Activated CD8-positive, alpha-beta T cell treated with anti-CD3 and anti-CD28 coated beads for 36 hours (primary cell): ENCODE measurements at regions not wholly inside any gene's neighbourhood (a gene's known extent, or its start where the extent isn't known, plus 50 kb on each side); places are given as distances from the start of the nearest gene placed in this dataset.

ENCODE experiments used
- ATAC-seq: fragments of 200-7000 bp; cut with Tn5 transposase; one replicate; pipeline ENCODE4 v1.10.0; 2021; ENCODE audit warnings: mild to moderate bottlenecking, moderate library complexity
- CTCF ChIA-PET: fragments of 350-600 bp; sonication (Branson Sonifier 250); formaldehyde crosslinking; loops from one replicate; lab custom pipeline; 2021; ENCODE audit warnings: antibody characterized with exemption; lab: Charles Lee
- POLR2A ChIA-PET: fragments of 350-600 bp; sonication (Branson Sonifier 250); formaldehyde crosslinking; loops from one replicate; lab custom pipeline; 2021; ENCODE audit warnings: antibody characterized with exemption; lab: Charles Lee
- DNase-seq: peaks from one replicate; pipeline ENCODE4 v3.0.0-alpha.2; 2020
- H3K27ac Mint-ChIP-seq: one replicate; pipeline ENCODE4 v1.8.0; 2021; ENCODE audit warnings: mild to moderate bottlenecking, mixed read lengths
- H3K27me3 Mint-ChIP-seq: one replicate; pipeline ENCODE4 v1.8.0; 2021; ENCODE audit warnings: mixed read lengths
- H3K36me3 Mint-ChIP-seq: one replicate; pipeline ENCODE4 v1.8.0; 2021; ENCODE audit warnings: low read depth, mixed read lengths
- H3K4me1 Mint-ChIP-seq: one replicate; pipeline ENCODE4 v1.8.0; 2021; ENCODE audit warnings: low read depth, mixed read lengths
- H3K4me3 Mint-ChIP-seq: one replicate; pipeline ENCODE4 v1.8.0; 2021; ENCODE audit warnings: mild to moderate bottlenecking, moderate library complexity, mixed read lengths
- H3K9me3 Mint-ChIP-seq: one replicate; pipeline ENCODE4 v1.8.0; 2021; ENCODE audit warnings: mixed read lengths
- CTCF ChIP-seq: fragments of 200-600 bp; IDR thresholded peaks from one replicate; pipeline ENCODE4 v1.8.0; 2022; ENCODE audit warnings: antibody characterized with exemption, mild to moderate bottlenecking
- intact Hi-C: fragments of 100-400 bp; cut with micrococcal nuclease; formaldehyde crosslinking; loops from one replicate; pipeline ENCODE4 v1.10.0; 2022

- no peak for TF ChIP-seq CTCF
- H3K27me3 Mint-ChIP-seq: no peaks in the 10 kb centered on the region
- peaks cover 4% of the 10 kb centered on the region for H3K36me3 Mint-ChIP-seq
- ChIA-PET POLR2A (no interaction called here), CTCF (no interaction called here)
- H3K27ac Mint-ChIP-seq: no peak overlapping the region
- ATAC-seq: no peak
- H3K4me3 Mint-ChIP-seq: no peak overlapping the region
- peaks cover 9% of the 10 kb centered on the region for H3K9me3 Mint-ChIP-seq
- intact Hi-C loops: no loop called here
- H3K4me1 Mint-ChIP-seq: peaks cover 8% of the 10 kb centered on the region
- no peak for DNase-seq
Observed at GRCh38 chrX:40182615-40183014, 84.9 kb upstream of the BCOR start.

- Mint-ChIP-seq H3K4me3 (no peak overlapping the region), H3K4me1 (peaks cover 10% of the 10 kb centered on the region), H3K36me3 (peaks cover 6% of the 10 kb centered on the region), H3K9me3 (peaks cover 9% of the 10 kb centered on the region), H3K27me3 (no peaks in the 10 kb centered on the region), H3K27ac (no peak overlapping the region)
- intact Hi-C loops: no loop called here
- CTCF ChIA-PET: no interaction called here
- no peak for DNase-seq
- ATAC-seq: no peak
- no peak for TF ChIP-seq CTCF
- POLR2A ChIA-PET: no interaction called here
Observed at GRCh38 chrX:40182095-40182494, 84.3 kb upstream of the BCOR start.

GRCh38 chrX:40179283-40179682 lies 81.5 kb upstream of the BCOR start:
- Mint-ChIP-seq H3K27me3 (no peaks in the 10 kb centered on the region), H3K4me1 (peaks cover 11% of the 10 kb centered on the region), H3K4me3 (no peak overlapping the region), H3K36me3 (peaks cover 4% of the 10 kb centered on the region), H3K27ac (no peak overlapping the region), H3K9me3 (peaks cover 3% of the 10 kb centered on the region)
- no peak for DNase-seq
- no peak for ATAC-seq
- TF ChIP-seq CTCF: no peak
- CTCF ChIA-PET: no interaction called here
- POLR2A ChIA-PET: no interaction called here
- intact Hi-C loops: loop anchor here (10.0 kb wide), 3 partner anchors 86 to 564 kb away; no protein-coding TSS in a partner anchor

- Mint-ChIP-seq H3K4me1 (peaks cover 15% of the 10 kb centered on the region), H3K36me3 (peaks cover 5% of the 10 kb centered on the region), H3K27ac (peak overlapping the region; percentile 97), H3K9me3 (peaks cover 3% of the 10 kb centered on the region), H3K4me3 (peak overlapping the region; percentile 83), H3K27me3 (no peaks in the 10 kb centered on the region)
- CTCF ChIA-PET: no interaction called here
- POLR2A ChIA-PET: interaction anchor here (1.0 to 4.2 kb wide), 6 partner anchors 10 to 323 kb away, joined by 3 to 32 read pairs (median 4); partner anchors contain the start of gene BCOR
- ATAC-seq (no peak), DNase-seq (no peak)
- no peak for TF ChIP-seq CTCF
- intact Hi-C loops: loop anchor here (10.0 kb wide), 3 partner anchors 87 to 563 kb away; no protein-coding TSS in a partner anchor
Observed at GRCh38 chrX:40177942-40178715, 80.4 kb upstream of the BCOR start.

GRCh38 chrX:40177489-40177888 lies 79.7 kb upstream of the BCOR start:
- Mint-ChIP-seq H3K36me3 (peaks cover 9% of the 10 kb centered on the region), H3K4me1 (peaks cover 19% of the 10 kb centered on the region), H3K4me3 (peak overlapping the region; percentile 83), H3K27me3 (no peaks in the 10 kb centered on the region), H3K9me3 (peaks cover 3% of the 10 kb centered on the region), H3K27ac (peak overlapping the region; percentile 97)
- no peak for DNase-seq
- ChIA-PET CTCF (no interaction called here), POLR2A (interaction anchor here (0.9 to 4.2 kb wide), 7 partner anchors 10 to 322 kb away, joined by 3 to 32 read pairs (median 4); partner anchors contain the start of gene BCOR)
- intact Hi-C loops: loop anchor here (10.0 kb wide), 3 partner anchors 87 to 563 kb away; no protein-coding TSS in a partner anchor
- TF ChIP-seq CTCF: no peak
- ATAC-seq: no peak
